ENCODE measurements at regions not wholly inside any gene's neighbourhood (a gene's known extent, or its start where the extent isn't known, plus 50 kb on each side); places are given as distances from the start of the nearest gene placed in this dataset.

DNA sequence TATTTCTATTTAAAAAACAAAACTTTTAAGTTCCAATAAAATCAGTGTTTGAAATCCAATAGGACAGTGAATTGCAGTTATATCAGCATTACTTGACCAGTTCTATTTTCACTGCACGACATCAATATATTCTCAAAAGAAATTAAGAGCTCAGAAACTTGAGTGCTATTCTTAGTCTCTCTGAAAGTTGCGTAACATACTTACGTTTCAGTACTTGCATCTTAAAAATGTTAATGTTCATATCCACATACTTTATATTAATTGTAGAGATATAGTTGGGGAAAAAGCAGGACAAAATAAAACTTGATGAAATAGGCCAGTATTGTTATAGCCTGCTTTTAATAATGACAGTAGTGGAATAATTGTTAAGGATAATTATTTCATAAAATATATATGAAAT, 720.5 kb upstream of the PCDH9 start:
- H3K4me3 ChIP-seq = no peak overlapping the region
- TF ChIP-seq POLR2A (IDR thresholded peaks at IDR 0.05) (no peak), EP300 (IDR thresholded peaks at IDR 0.05) (no peak)
- TF ChIP-seq, protein P1, sequence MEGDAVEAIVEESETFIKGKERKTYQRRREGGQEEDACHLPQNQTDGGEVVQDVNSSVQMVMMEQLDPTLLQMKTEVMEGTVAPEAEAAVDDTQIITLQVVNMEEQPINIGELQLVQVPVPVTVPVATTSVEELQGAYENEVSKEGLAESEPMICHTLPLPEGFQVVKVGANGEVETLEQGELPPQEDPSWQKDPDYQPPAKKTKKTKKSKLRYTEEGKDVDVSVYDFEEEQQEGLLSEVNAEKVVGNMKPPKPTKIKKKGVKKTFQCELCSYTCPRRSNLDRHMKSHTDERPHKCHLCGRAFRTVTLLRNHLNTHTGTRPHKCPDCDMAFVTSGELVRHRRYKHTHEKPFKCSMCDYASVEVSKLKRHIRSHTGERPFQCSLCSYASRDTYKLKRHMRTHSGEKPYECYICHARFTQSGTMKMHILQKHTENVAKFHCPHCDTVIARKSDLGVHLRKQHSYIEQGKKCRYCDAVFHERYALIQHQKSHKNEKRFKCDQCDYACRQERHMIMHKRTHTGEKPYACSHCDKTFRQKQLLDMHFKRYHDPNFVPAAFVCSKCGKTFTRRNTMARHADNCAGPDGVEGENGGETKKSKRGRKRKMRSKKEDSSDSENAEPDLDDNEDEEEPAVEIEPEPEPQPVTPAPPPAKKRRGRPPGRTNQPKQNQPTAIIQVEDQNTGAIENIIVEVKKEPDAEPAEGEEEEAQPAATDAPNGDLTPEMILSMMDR (IDR thresholded peaks at IDR 0.05) = no peak
- H3K9me3 ChIP-seq = peaks cover 0 to 2% (median 0%) of the 10 kb centered on the region in 4 donors
- H3K36me3 ChIP-seq = no peaks in the 10 kb centered on the region
- no peaks in the 10 kb centered on the region for H3K4me1 ChIP-seq
- DNase-seq (ENCODE audit: low spot score in 2 of 2) = no peak
- 79 to 80% methylated on average over 3 of the region's 3 CpGs for WGBS, 2 donors
- H3K27me3 ChIP-seq = no peaks in the 10 kb centered on the region
- H3K27ac ChIP-seq = no peak overlapping the region

DNA sequence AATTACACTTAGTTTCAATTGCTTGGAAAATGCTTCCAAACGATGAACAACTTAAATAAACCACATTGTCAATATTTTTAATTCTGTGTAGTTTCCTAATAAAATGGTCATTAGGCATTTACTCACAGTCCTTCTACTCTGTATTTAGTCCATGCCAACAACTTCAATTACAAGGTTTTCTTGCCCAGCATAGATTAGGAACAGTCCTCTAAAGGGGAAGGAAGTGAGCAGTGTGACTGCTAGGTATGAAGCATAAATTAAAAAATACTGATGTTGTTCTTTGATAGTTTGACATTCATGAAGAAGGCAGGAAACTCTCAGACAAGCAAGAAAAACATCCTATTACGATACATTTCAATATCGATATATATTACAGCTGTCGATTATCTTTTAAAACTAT, 716.0 kb upstream of the PCDH9 start:
- no peaks in the 10 kb centered on the region for H3K36me3 ChIP-seq
- H3K4me1 ChIP-seq = no peaks in the 10 kb centered on the region
- H3K27ac ChIP-seq = no peak overlapping the region
- no peak overlapping the region for H3K4me3 ChIP-seq
- TF ChIP-seq EP300 (IDR thresholded peaks at IDR 0.05) (no peak), POLR2A (IDR thresholded peaks at IDR 0.05) (no peak)
- TF ChIP-seq, protein P1 (IDR thresholded peaks at IDR 0.05) = no peak
- no peaks in the 10 kb centered on the region for H3K9me3 ChIP-seq
- no peaks in the 10 kb centered on the region for H3K27me3 ChIP-seq
- no peak for DNase-seq (ENCODE audit: low spot score in 2 of 2)
- 81 to 82% methylated on average over 4 of the region's 4 CpGs for WGBS, 2 donors

DNA sequence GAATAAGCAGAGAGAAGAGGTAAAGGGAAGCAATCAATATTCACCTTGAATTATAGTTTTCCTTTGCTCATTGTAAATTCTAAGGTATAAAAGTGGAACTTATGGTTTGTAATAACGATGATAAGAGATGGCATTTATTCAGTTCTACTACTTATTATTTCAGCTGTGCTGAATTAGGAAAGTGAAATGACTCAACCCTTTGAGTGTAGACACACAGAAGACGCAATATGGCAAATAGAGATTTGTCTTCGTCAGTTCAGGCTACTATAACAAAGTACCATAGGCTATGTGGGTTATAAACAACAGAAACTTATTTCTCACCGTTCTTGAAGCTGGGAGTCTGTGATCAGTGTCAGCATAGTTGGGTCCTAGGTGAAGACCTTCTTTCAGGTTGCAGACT, 713.0 kb upstream of the PCDH9 start:
- TF ChIP-seq, protein P1 (IDR thresholded peaks at IDR 0.05) = no peak
- TF ChIP-seq EP300 (IDR thresholded peaks at IDR 0.05) = no peak
- TF ChIP-seq POLR2A (IDR thresholded peaks at IDR 0.05) = no peak
- Histone ChIP-seq H3K27ac (no peak overlapping the region), H3K4me1 (no peaks in the 10 kb centered on the region), H3K4me3 (no peak overlapping the region), H3K27me3 (no peaks in the 10 kb centered on the region), H3K9me3 (no peaks in the 10 kb centered on the region), H3K36me3 (no peaks in the 10 kb centered on the region)
- no peak for DNase-seq (ENCODE audit: low spot score in 2 of 2)
- WGBS, 2 donors = 61 to 69% methylated on average over 4 of the region's 4 CpGs

DNA sequence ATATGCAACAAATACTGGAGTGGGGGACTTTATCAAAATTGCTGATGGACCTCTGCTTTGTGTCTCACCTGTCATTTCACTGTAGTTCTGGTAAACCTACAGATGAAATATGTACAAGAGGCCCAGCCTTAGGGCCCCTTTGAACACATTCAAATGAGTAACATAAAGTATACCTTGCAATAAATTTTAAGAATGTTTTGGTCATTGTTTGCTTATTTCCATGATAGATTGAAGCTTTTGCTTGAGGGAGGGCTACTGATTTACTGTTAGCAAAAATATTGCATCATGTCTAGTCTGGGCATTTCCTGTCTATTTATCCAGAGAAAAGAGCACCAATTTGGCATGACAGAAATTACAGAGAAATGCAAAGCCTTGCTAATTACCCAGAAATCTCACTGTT, 705.5 kb upstream of the PCDH9 start:
- Histone ChIP-seq H3K4me1 (no peaks in the 10 kb centered on the region), H3K27ac (no peak overlapping the region), H3K4me3 (no peak overlapping the region), H3K36me3 (no peaks in the 10 kb centered on the region), H3K9me3 (no peaks in the 10 kb centered on the region), H3K27me3 (no peaks in the 10 kb centered on the region)
- no peak for DNase-seq (ENCODE audit: low spot score in 2 of 2)
- TF ChIP-seq, protein P1 (IDR thresholded peaks at IDR 0.05) = no peak

DNA sequence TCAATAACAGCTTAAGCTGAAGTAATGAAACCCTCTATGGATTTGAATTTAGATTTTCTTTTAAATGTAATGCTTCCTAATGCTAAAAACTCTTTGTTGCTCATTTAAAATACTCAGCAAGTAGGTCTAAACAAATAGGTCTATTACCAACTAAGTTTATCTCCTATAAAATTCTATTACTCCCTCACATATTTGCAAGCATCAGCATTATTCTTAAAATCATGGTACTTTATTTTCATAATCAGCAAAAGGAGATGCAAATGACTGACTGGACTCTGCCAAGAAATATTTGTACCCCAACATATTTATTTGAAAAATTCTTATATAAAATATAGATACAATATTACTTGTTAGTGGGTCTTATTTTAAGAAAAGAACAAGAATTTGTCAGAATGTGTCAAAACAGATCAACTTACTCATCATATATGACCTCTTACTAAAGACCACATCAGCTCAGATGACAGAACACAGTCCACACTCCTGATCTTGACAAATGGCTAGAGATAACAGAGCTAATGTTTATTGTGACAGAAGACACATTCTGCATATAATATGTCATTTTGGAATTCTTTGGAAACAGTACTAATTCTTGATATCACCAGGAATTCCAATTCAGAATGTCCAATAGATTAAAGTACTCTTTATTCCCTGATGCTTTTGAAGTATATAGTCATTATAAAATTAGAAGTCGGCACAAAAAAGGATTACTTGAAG, 704.6 kb upstream of the PCDH9 start:
- no peak for DNase-seq (ENCODE audit: low spot score in 2 of 2)
- H3K4me1 ChIP-seq = no peaks in the 10 kb centered on the region
- H3K36me3 ChIP-seq = no peaks in the 10 kb centered on the region
- 40 to 56% methylated on average over 1 of the region's 1 CpG for WGBS, 2 donors
- no peaks in the 10 kb centered on the region for H3K9me3 ChIP-seq
- no peaks in the 10 kb centered on the region for H3K27me3 ChIP-seq
- H3K27ac ChIP-seq = no peak overlapping the region
- no peak overlapping the region for H3K4me3 ChIP-seq
- TF ChIP-seq POLR2A (IDR thresholded peaks at IDR 0.05) (no peak), EP300 (IDR thresholded peaks at IDR 0.05) (no peak)

DNA sequence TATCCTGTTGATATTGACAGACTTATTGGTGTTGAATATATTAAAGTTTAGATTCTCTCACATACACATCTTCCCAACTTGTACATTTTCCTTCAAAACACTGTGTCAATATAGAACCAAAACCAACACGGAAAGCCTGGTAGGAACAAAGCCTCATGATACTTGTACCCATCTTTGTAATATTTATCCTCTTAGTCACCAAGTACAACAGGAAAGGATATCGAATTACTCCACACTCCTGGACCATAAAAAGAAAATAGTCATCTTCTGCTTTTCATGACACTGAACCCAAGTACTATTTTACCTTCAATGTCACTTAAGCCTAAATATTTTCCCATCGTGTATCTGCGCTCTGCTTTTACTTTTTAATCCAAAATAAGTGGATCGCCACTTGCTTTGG, 702.9 kb upstream of the PCDH9 start:
- no peaks in the 10 kb centered on the region for H3K4me1 ChIP-seq
- no peak overlapping the region for H3K27ac ChIP-seq
- WGBS, 2 donors = 92% methylated on average over 5 of the region's 5 CpGs
- H3K36me3 ChIP-seq = no peaks in the 10 kb centered on the region
- H3K27me3 ChIP-seq = no peaks in the 10 kb centered on the region
- H3K4me3 ChIP-seq = no peak overlapping the region
- H3K9me3 ChIP-seq = no peaks in the 10 kb centered on the region
- no peak for DNase-seq (ENCODE audit: low spot score in 2 of 2)
- TF ChIP-seq, protein P1 (IDR thresholded peaks at IDR 0.05) = no peak
- TF ChIP-seq EP300 (IDR thresholded peaks at IDR 0.05) = no peak
- TF ChIP-seq POLR2A (IDR thresholded peaks at IDR 0.05) = no peak
